ENCODE measurements at regions not wholly inside any gene's neighbourhood (a gene's known extent, or its start where the extent isn't known, plus 50 kb on each side); places are given as distances from the start of the nearest gene placed in this dataset.
"Not testable (repeated sequence)": the region's sequence is repeated elsewhere in the genome, so short reads cannot be mapped to it uniquely, and the experiment has no call there.

- Histone ChIP-seq H3K27ac (ENCODE audit: insufficient read depth, low read depth, low read length, poor library complexity, severe bottlenecking) (no peak overlapping the region), H3K9me3 (ENCODE audit: control insufficient read depth, low read length) (no peaks in the 10 kb centered on the region), H3K4me1 (ENCODE audit: control insufficient read depth, insufficient read depth, low read length) (no peaks in the 10 kb centered on the region), H3K36me3 (ENCODE audit: control insufficient read depth, insufficient read depth, low read length) (no peaks in the 10 kb centered on the region), H3K27me3 (ENCODE audit: control insufficient read depth, insufficient read depth, low read length, poor library complexity, severe bottlenecking) (no peaks in the 10 kb centered on the region), H3K4me3 (ENCODE audit: insufficient read depth, low read depth, low read length) (no peak overlapping the region)
- 84 to 90% methylated on average over 2 of the region's 2 CpGs for WGBS, 2 experiments
Measured at GRCh38 chr12:47366579-47366978, 286.8 kb upstream of the AMIGO2 start.

DNA sequence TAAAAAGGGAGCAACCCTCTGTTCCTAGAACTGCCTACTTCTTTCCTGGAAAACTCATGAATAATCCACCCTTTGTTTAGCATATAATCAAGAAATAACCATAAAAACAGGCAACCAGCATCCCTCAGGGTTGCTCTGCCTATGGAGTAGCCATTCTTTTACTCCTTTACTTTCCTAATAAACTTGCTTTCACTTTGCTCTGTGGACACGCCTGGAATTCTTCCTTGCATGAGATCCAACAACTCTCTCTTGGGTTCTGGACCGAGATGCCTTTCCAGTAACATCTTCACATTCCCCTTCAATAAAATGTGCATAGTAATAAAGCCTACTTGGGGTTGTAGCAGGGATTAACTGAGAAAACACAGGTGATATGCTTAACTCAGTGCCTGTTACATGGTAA, 286.4 kb upstream of the AMIGO2 start:
- WGBS, 2 experiments = 80 to 98% methylated on average over 2 of the region's 2 CpGs
- Histone ChIP-seq H3K4me1 (ENCODE audit: control insufficient read depth, insufficient read depth, low read length) (no peaks in the 10 kb centered on the region), H3K9me3 (ENCODE audit: control insufficient read depth, low read length) (no peaks in the 10 kb centered on the region), H3K27ac (ENCODE audit: insufficient read depth, low read depth, low read length, poor library complexity, severe bottlenecking) (no peak overlapping the region), H3K4me3 (ENCODE audit: insufficient read depth, low read depth, low read length) (no peak overlapping the region), H3K27me3 (ENCODE audit: control insufficient read depth, insufficient read depth, low read length, poor library complexity, severe bottlenecking) (no peaks in the 10 kb centered on the region), H3K36me3 (ENCODE audit: control insufficient read depth, insufficient read depth, low read length) (no peaks in the 10 kb centered on the region)

DNA sequence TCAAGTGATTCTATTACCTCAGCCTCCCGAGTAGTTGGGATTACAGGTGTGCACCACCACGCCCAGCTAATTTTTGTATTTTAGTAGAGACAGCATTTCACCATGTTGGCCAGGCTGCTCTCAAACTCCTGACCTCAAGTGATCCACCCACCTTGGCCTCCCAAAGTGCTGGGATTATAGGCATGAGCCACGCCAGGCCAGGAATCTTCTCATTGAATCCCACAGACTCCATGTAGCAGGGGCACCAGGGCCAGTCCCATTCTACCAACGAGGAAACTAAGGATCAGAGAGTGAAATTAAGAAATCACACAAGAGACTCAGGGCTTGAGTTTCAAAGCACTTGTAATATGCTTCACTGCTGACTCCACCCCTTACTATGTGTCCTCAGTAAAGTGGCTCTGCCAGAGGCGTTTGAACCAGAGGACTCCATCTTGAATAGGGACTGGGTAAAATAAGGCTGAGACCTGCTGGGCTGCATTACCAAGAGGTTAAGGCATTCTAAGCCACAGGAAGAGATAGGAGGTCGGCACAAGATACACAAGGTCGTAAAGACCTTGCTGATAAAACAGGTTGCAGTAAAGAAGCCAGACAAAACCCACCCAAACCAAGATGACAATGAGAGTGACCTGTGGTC, 285.8 kb upstream of the AMIGO2 start:
- H3K27me3 ChIP-seq (ENCODE audit: control insufficient read depth, insufficient read depth, low read length, poor library complexity, severe bottlenecking); H3K4me3 ChIP-seq (ENCODE audit: insufficient read depth, low read depth, low read length); H3K27ac ChIP-seq (ENCODE audit: insufficient read depth, low read depth, low read length, poor library complexity, severe bottlenecking); H3K36me3 ChIP-seq (ENCODE audit: control insufficient read depth, insufficient read depth, low read length); H3K4me1 ChIP-seq (ENCODE audit: control insufficient read depth, insufficient read depth, low read length); H3K9me3 ChIP-seq (ENCODE audit: control insufficient read depth, low read length): not testable (repeated sequence)
- 91 to 92% methylated on average over 7 of the region's 7 CpGs for WGBS, 2 experiments

DNA sequence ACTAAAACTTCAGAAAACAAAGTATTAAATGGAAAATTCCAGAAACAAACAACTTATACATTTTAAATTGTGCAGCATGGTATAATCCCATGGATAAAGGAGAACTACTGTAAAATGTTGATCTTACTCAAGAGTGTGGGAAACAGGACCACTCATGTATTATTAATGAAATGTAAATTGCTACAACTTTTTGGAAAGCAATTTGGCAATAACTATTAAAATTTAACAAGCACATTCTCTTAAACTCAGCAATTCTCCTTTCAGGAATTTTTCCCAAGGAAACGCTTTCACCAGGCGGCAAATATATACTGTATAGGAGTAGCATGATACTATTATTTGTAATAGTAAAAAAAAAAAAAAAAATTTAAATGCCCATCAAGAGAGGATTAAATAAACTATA, 284.5 kb upstream of the AMIGO2 start:
- Histone ChIP-seq H3K9me3 (ENCODE audit: control insufficient read depth, low read length) (no peaks in the 10 kb centered on the region), H3K36me3 (ENCODE audit: control insufficient read depth, insufficient read depth, low read length) (no peaks in the 10 kb centered on the region), H3K4me3 (ENCODE audit: insufficient read depth, low read depth, low read length) (no peak overlapping the region), H3K4me1 (ENCODE audit: control insufficient read depth, insufficient read depth, low read length) (no peaks in the 10 kb centered on the region), H3K27me3 (ENCODE audit: control insufficient read depth, insufficient read depth, low read length, poor library complexity, severe bottlenecking) (no peaks in the 10 kb centered on the region), H3K27ac (ENCODE audit: insufficient read depth, low read depth, low read length, poor library complexity, severe bottlenecking) (no peak overlapping the region)
- no CpG with 5 or more reads among the region's 2 CpGs for WGBS, 2 experiments

DNA sequence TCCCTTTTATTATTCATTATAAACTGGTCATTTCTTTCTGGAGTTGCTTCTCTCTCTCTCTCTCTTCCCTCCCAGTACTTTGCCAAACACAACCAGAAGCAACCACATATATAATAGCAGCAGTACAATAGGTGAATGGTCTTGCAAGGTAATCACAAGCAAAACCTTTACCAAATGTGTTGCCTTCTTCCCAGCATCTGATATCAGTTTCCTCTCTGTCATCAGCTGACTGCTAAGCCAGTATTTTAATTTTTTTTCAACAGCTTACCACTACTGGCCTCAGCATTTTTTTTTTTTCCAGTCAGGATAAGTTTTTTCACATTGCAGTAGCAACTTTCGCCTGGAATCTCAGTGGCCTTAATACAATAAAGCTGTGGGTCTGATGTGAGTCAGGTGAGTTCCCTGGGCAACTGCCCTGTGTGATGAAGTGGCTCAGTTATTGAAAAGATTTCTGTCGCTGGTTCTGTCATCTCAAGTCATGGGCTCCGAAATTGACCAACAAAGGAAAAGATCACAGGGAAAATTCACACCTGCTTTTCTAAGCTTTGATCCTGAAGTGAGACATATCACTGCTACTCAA, 282.5 kb upstream of the AMIGO2 start:
- no peak overlapping the region for H3K4me3 ChIP-seq (ENCODE audit: insufficient read depth, low read depth, low read length)
- H3K9me3 ChIP-seq (ENCODE audit: control insufficient read depth, low read length) = no peaks in the 10 kb centered on the region
- H3K36me3 ChIP-seq (ENCODE audit: control insufficient read depth, insufficient read depth, low read length) = no peaks in the 10 kb centered on the region
- WGBS, 2 experiments = 92 to 94% methylated on average over 3 of the region's 3 CpGs
- H3K27me3 ChIP-seq (ENCODE audit: control insufficient read depth, insufficient read depth, low read length, poor library complexity, severe bottlenecking) = no peaks in the 10 kb centered on the region
- no peaks in the 10 kb centered on the region for H3K4me1 ChIP-seq (ENCODE audit: control insufficient read depth, insufficient read depth, low read length)
- no peak overlapping the region for H3K27ac ChIP-seq (ENCODE audit: insufficient read depth, low read depth, low read length, poor library complexity, severe bottlenecking)

GRCh38 chr12:47361389-47362021, 281.7 kb upstream of the AMIGO2 start:
- no peak overlapping the region for H3K27ac ChIP-seq (ENCODE audit: insufficient read depth, low read depth, low read length, poor library complexity, severe bottlenecking)
- H3K27me3 ChIP-seq (ENCODE audit: control insufficient read depth, insufficient read depth, low read length, poor library complexity, severe bottlenecking) = no peaks in the 10 kb centered on the region
- WGBS, 2 experiments = 92 to 94% methylated on average over 7 of the region's 7 CpGs
- H3K4me1 ChIP-seq (ENCODE audit: control insufficient read depth, insufficient read depth, low read length) = no peaks in the 10 kb centered on the region
- H3K9me3 ChIP-seq (ENCODE audit: control insufficient read depth, low read length) = no peaks in the 10 kb centered on the region
- no peak overlapping the region for H3K4me3 ChIP-seq (ENCODE audit: insufficient read depth, low read depth, low read length)
- no peaks in the 10 kb centered on the region for H3K36me3 ChIP-seq (ENCODE audit: control insufficient read depth, insufficient read depth, low read length)

DNA sequence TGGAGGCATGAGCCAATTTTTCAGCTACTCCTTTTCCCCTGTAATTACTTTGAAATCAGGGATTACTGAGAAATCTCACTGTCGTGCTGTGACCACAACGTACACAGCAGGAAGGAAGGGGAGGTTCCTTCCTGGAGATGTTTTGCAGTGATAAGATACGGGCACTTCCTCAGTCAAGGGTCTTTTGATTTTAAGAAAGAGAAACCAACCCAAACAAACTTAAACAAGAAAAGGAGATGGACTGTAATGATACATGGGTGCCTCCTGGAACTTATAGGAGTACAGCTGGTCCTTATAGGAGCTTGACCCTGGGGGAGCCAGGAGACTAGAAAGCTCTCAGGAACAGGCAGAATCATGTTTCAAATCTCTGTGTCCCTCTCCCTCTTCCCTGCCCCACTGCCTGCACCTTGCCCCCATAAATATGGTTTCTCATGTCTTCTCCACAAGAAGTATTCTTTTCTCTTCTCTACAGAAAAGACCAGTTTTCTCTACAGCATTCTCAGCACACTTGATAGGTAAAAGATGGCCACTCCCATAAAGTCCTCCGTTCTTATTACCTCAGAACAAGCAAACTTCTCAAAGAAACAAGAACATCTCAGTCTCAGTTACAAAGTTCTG, 281.1 kb upstream of the AMIGO2 start:
- Histone ChIP-seq H3K27ac (ENCODE audit: insufficient read depth, low read depth, low read length, poor library complexity, severe bottlenecking) (no peak overlapping the region), H3K36me3 (ENCODE audit: control insufficient read depth, insufficient read depth, low read length) (no peaks in the 10 kb centered on the region), H3K4me3 (ENCODE audit: insufficient read depth, low read depth, low read length) (no peak overlapping the region), H3K4me1 (ENCODE audit: control insufficient read depth, insufficient read depth, low read length) (no peaks in the 10 kb centered on the region), H3K27me3 (ENCODE audit: control insufficient read depth, insufficient read depth, low read length, poor library complexity, severe bottlenecking) (no peaks in the 10 kb centered on the region), H3K9me3 (ENCODE audit: control insufficient read depth, low read length) (no peaks in the 10 kb centered on the region)
- WGBS, 2 experiments = 50 to 65% methylated on average over 3 to 4 of the region's 4 CpGs

DNA sequence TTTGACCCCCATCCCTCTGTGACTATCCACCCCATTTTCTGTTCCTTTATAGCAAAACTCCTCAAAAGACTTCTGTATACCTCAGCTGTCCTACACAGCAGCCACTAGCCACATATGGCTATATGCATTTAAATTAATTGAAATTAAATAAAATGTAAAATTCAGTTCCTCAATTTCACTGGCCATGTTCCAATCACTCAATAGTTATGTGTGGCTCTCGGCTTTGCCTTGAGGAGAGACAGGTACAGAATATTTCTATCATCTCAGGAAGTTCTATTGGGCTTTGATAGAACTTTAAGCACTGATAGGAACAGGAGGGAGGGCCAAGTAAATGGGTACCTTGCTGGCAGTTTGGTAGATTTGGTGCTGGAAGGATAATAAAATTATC, 280.3 kb upstream of the AMIGO2 start:
- WGBS, 2 experiments = 82 to 100% methylated on average over 1 of the region's 1 CpG
- H3K36me3 ChIP-seq (ENCODE audit: control insufficient read depth, insufficient read depth, low read length) = no peaks in the 10 kb centered on the region
- no peaks in the 10 kb centered on the region for H3K9me3 ChIP-seq (ENCODE audit: control insufficient read depth, low read length)
- H3K27me3 ChIP-seq (ENCODE audit: control insufficient read depth, insufficient read depth, low read length, poor library complexity, severe bottlenecking) = no peaks in the 10 kb centered on the region
- no peaks in the 10 kb centered on the region for H3K4me1 ChIP-seq (ENCODE audit: control insufficient read depth, insufficient read depth, low read length)
- H3K4me3 ChIP-seq (ENCODE audit: insufficient read depth, low read depth, low read length) = no peak overlapping the region
- H3K27ac ChIP-seq (ENCODE audit: insufficient read depth, low read depth, low read length, poor library complexity, severe bottlenecking) = no peak overlapping the region

- H3K36me3 ChIP-seq (ENCODE audit: control insufficient read depth, insufficient read depth, low read length) = no peaks in the 10 kb centered on the region
- no peaks in the 10 kb centered on the region for H3K4me1 ChIP-seq (ENCODE audit: control insufficient read depth, insufficient read depth, low read length)
- no peak overlapping the region for H3K4me3 ChIP-seq (ENCODE audit: insufficient read depth, low read depth, low read length)
- no peaks in the 10 kb centered on the region for H3K27me3 ChIP-seq (ENCODE audit: control insufficient read depth, insufficient read depth, low read length, poor library complexity, severe bottlenecking)
- H3K9me3 ChIP-seq (ENCODE audit: control insufficient read depth, low read length) = no peaks in the 10 kb centered on the region
- WGBS, 2 experiments = 94 to 95% methylated on average over 7 of the region's 7 CpGs
- H3K27ac ChIP-seq (ENCODE audit: insufficient read depth, low read depth, low read length, poor library complexity, severe bottlenecking) = no peak overlapping the region
Measured at GRCh38 chr12:47359310-47360092, 279.7 kb upstream of the AMIGO2 start.

GRCh38 chr12:47357006-47357405, 277.2 kb upstream of the AMIGO2 start:
- WGBS, 2 experiments = 90 to 91% methylated on average over 8 of the region's 8 CpGs

More at GRCh38 chr12:47357006-47357405, 277.2 kb upstream of the AMIGO2 start:
- H3K4me1 ChIP-seq (ENCODE audit: control insufficient read depth, insufficient read depth, low read length); H3K27me3 ChIP-seq (ENCODE audit: control insufficient read depth, insufficient read depth, low read length, poor library complexity, severe bottlenecking); H3K27ac ChIP-seq (ENCODE audit: insufficient read depth, low read depth, low read length, poor library complexity, severe bottlenecking); H3K9me3 ChIP-seq (ENCODE audit: control insufficient read depth, low read length); H3K36me3 ChIP-seq (ENCODE audit: control insufficient read depth, insufficient read depth, low read length); H3K4me3 ChIP-seq (ENCODE audit: insufficient read depth, low read depth, low read length): not testable (repeated sequence)

All from ectodermal cell (in vitro differentiated cells).